ENCODE measurements at regions not wholly inside any gene's neighbourhood (a gene's known extent, or its start where the extent isn't known, plus 50 kb on each side); places are given as distances from the start of the nearest gene placed in this dataset.

DNA sequence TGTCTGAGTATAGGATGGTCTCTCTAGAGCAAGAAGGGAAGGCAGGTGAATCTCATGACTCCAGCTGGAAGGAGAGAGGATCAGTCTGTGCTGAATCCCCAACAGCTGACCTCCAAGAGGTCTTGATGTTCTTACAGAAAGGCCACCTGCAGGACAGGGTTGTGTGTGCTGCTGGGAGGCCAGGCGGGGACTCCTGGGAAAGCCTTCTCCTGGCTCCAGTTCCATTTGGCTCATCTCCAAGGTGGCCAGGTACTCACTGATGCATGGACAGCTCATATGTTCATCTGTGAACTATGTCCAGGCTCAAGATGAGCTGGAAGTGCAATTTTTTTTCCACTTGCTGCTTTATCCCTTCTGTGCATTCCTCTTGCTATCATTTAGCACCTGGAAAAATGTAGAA, 730.2 kb upstream of the RBFOX1 start:
- TF ChIP-seq MAFK (conservative IDR thresholded peaks at IDR 0.05 in 1 of 2, IDR thresholded peaks at IDR 0.05 in 1 of 2; ENCODE audit: low read length in 2 of 2) = no peak
- no peak for TF ChIP-seq ZNF567 (CRISPR knock-in tag; IDR thresholded peaks at IDR 0.05; ENCODE audit: borderline replicate concordance)
- no peak for TF ChIP-seq ZNF296 (CRISPR knock-in tag; conservative IDR thresholded peaks at IDR 0.05)
- TF ChIP-seq KMT2B (CRISPR knock-in tag; IDR thresholded peaks at IDR 0.05) = no peak
- no peak for TF ChIP-seq PITX1 (CRISPR knock-in tag; IDR thresholded peaks at IDR 0.05)
- no peak for TF ChIP-seq NKX3-1 (CRISPR knock-in tag; IDR thresholded peaks at IDR 0.05)
- TF ChIP-seq GABPB1 (CRISPR knock-in tag; IDR thresholded peaks at IDR 0.05) = no peak
- no peak for TF ChIP-seq KMT2A (CRISPR knock-in tag; IDR thresholded peaks at IDR 0.05)
- no peak for TF ChIP-seq CTCF (CRISPR knock-in tag; IDR thresholded peaks at IDR 0.05)
- no peak for TF ChIP-seq ZNF580 (CRISPR knock-in tag; IDR thresholded peaks at IDR 0.05; ENCODE audit: borderline replicate concordance, low read depth)
- TF ChIP-seq IKZF1 (IDR thresholded peaks at IDR 0.05) = no peak

All from HepG2 (cell line).